Left ventricle myocardium inferior (tissue), 1 donor: ENCODE measurements at regions not wholly inside any gene's neighbourhood (a gene's known extent, or its start where the extent isn't known, plus 50 kb on each side); places are given as distances from the start of the nearest gene placed in this dataset.

ENCODE experiments used
- DNase-seq: peaks from one replicate; pipeline ENCODE4 v3.0.0-alpha.2; 2020
- H3K27ac ChIP-seq: fragments of 200-600 bp; replicated peaks from 2 replicates; pipeline ENCODE4 v1.8.0; 2021
- H3K27me3 ChIP-seq: fragments of 200-600 bp; 2 replicates; pipeline ENCODE4 v1.8.0; 2021; ENCODE audit warnings: low read depth
- H3K36me3 ChIP-seq: fragments of 200-600 bp; 2 replicates; pipeline ENCODE4 v1.8.0; 2021
- H3K4me1 ChIP-seq: fragments of 200-600 bp; 2 replicates; pipeline ENCODE4 v1.8.0; 2021
- H3K4me3 ChIP-seq: fragments of 200-600 bp; 2 replicates; pipeline ENCODE4 v1.8.0; 2021; ENCODE audit warnings: mild to moderate bottlenecking, moderate library complexity
- H3K9me3 ChIP-seq: fragments of 200-600 bp; replicated peaks from 2 replicates; pipeline ENCODE4 v1.8.0; 2021
- intact Hi-C: fragments of 100-400 bp; cut with micrococcal nuclease; formaldehyde crosslinking; loops from one replicate; pipeline ENCODE4 v1.11.0; 2022
- TF ChIP-seq, protein P1 (sequence below): fragments of 200-600 bp; IDR thresholded peaks from 2 replicates; pipeline ENCODE4 v1.8.0; 2021; ENCODE audit warnings: antibody characterized with exemption, mild to moderate bottlenecking, borderline replicate concordance
- donor health status: DM: no; HTN: yes; CAD: no; lungs with severe emphysema.

DNA sequence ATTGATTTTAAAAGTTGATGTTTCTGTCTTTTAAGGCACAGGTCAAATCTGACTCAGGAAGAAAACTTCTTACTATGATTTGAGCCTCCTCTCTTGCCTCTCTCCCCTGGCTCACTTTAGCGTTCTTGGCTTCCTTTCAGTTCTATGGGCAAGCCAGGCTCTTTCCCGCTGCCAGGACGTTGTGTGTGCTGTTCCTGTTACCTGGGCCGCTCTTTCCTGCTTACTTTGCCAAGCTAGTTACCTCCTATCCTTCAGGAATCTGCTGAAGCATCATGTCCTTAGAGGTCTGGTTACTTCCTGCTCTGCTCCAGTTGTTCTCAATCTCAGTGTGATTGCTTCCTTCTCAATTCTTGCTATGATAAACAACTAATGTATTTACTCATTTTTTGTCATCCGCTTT is 1108.5 kb upstream of the EEF2KMT start:
- H3K36me3 ChIP-seq: no peaks in the 10 kb centered on the region
- H3K27me3 ChIP-seq: peaks cover 4% of the 10 kb centered on the region
- H3K9me3 ChIP-seq: peaks cover 17% of the 10 kb centered on the region
- intact Hi-C loops: no loop called here
- DNase-seq: no peak
- TF ChIP-seq, protein P1, sequence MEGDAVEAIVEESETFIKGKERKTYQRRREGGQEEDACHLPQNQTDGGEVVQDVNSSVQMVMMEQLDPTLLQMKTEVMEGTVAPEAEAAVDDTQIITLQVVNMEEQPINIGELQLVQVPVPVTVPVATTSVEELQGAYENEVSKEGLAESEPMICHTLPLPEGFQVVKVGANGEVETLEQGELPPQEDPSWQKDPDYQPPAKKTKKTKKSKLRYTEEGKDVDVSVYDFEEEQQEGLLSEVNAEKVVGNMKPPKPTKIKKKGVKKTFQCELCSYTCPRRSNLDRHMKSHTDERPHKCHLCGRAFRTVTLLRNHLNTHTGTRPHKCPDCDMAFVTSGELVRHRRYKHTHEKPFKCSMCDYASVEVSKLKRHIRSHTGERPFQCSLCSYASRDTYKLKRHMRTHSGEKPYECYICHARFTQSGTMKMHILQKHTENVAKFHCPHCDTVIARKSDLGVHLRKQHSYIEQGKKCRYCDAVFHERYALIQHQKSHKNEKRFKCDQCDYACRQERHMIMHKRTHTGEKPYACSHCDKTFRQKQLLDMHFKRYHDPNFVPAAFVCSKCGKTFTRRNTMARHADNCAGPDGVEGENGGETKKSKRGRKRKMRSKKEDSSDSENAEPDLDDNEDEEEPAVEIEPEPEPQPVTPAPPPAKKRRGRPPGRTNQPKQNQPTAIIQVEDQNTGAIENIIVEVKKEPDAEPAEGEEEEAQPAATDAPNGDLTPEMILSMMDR: no peak
- no peak overlapping the region for H3K27ac ChIP-seq
- H3K4me3 ChIP-seq: no peak overlapping the region
- no peaks in the 10 kb centered on the region for H3K4me1 ChIP-seq

DNA sequence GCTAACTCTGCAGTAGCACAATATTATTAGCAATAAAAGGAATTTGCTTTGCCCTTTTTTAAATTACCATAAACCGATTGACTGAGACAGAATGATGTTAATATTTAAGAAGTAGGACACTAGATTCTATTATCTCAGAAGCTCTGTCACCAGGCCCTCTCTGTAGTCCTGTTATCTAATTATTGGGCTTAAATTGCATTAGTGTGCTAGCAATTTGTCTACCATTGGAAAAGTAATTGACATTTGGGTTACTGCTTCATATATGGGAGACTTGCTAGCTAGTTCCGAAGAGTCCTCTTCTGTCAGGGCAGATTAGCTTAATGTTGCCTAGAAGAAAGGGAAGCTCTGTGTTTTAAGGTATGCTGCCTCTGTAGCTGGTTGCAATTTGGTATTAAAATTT is 1107.3 kb upstream of the EEF2KMT start:
- no peaks in the 10 kb centered on the region for H3K4me1 ChIP-seq
- TF ChIP-seq, protein P1: no peak
- H3K27me3 ChIP-seq: peaks cover 4% of the 10 kb centered on the region
- peaks cover 17% of the 10 kb centered on the region for H3K9me3 ChIP-seq
- intact Hi-C loops: no loop called here
- no peak overlapping the region for H3K27ac ChIP-seq
- H3K4me3 ChIP-seq: no peak overlapping the region
- no peak for DNase-seq
- H3K36me3 ChIP-seq: no peaks in the 10 kb centered on the region

DNA sequence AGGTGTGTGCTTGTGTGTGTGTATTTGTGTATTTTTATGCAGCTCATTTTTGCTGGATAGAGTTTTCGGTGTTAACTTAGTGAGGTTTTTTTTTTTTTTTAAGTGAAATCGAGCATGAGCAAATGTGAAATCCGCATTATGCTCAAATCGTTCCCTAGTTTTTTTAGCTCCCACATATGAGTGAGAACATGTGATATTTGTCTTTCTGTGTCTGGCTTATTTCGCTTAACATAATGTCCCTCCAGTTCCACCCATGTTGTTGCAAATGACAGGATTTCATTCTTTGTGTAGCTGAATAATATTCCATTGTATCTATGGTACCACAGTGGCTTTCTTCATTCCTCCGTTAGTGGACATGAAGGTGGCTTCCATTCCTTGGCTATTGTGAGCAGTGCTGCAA is 1103.3 kb upstream of the EEF2KMT start:
- peaks cover 17% of the 10 kb centered on the region for H3K9me3 ChIP-seq
- H3K36me3 ChIP-seq: no peaks in the 10 kb centered on the region
- H3K27me3 ChIP-seq: no peaks in the 10 kb centered on the region
- H3K27ac ChIP-seq: no peak overlapping the region
- intact Hi-C loops: no loop called here
- TF ChIP-seq, protein P1: no peak
- no peaks in the 10 kb centered on the region for H3K4me1 ChIP-seq
- no peak overlapping the region for H3K4me3 ChIP-seq
- DNase-seq: no peak

DNA sequence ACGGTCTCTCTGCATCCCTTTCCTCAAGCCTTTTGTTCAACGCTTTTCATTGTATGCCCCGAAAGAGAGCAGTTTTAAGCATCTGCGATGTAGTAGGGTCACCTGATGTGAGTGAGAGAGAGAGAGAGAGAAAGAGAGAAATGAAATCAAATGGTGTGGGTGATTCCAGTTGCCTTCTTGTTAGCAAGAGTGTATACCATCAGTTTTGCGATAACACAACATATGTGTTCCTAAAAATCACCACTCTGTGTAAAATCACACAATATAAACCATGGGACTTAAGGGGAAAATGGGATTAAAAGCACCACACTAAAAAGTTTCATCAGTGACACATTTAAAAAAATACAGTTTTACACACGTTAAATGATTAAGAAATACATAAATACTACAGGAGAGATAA is 1102.7 kb upstream of the EEF2KMT start:
- Histone ChIP-seq H3K4me3 (no peak overlapping the region), H3K9me3 (peaks cover 17% of the 10 kb centered on the region), H3K4me1 (no peaks in the 10 kb centered on the region), H3K27me3 (no peaks in the 10 kb centered on the region), H3K27ac (no peak overlapping the region), H3K36me3 (no peaks in the 10 kb centered on the region)
- no peak for DNase-seq
- TF ChIP-seq, protein P1: no peak
- intact Hi-C loops: no loop called here

DNA sequence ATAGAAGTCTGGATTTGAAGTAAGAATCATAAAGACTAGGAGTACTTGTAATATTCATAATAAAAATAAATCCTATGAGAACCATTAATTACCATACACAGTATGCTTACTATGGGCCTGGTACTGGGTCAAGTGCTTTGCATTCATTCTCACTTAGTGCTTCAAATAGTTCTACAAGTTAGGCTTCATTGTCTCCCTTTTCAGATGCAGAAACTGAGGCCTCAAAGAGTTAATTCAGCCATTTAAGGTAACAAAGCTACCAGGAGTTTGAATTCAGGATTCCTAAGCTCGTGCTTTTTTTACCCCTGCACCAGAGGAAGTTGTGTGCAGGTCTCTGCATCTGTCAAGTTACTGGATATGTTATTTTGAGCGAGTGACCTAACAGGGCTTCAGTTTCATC is 1098.4 kb upstream of the EEF2KMT start:
- TF ChIP-seq, protein P1: no peak
- intact Hi-C loops: no loop called here
- no peak overlapping the region for H3K27ac ChIP-seq
- H3K36me3 ChIP-seq: no peaks in the 10 kb centered on the region
- DNase-seq: no peak
- no peak overlapping the region for H3K4me3 ChIP-seq
- peaks cover 6% of the 10 kb centered on the region for H3K9me3 ChIP-seq
- H3K27me3 ChIP-seq: no peaks in the 10 kb centered on the region
- no peaks in the 10 kb centered on the region for H3K4me1 ChIP-seq

DNA sequence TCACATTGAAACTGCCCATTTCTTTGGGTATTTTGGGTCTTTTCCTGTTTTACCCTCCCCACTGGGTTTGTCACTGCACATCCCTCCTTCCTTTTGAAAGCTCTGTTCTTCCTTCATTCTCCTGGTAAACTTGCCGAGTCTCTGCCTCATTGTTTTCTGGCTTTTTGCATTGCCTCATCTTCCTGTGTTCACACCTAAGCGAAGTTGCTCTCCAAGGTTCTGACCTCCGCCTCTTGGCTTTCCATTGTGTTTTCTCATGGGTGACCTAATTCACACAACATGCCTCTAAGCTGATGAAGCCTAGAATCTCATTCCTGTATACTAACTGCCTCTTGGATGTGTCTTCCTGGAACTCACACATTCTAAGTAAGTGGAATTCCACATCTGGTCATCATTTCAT is 1096.1 kb upstream of the EEF2KMT start:
- no peaks in the 10 kb centered on the region for H3K27me3 ChIP-seq
- DNase-seq: no peak
- intact Hi-C loops: no loop called here
- no peaks in the 10 kb centered on the region for H3K36me3 ChIP-seq
- no peaks in the 10 kb centered on the region for H3K4me1 ChIP-seq
- TF ChIP-seq, protein P1: no peak
- no peak overlapping the region for H3K27ac ChIP-seq
- H3K4me3 ChIP-seq: no peak overlapping the region
- H3K9me3 ChIP-seq: peaks cover 6% of the 10 kb centered on the region
